Activated T-helper 1 cell treated with anti-CD3 and anti-CD28 coated beads, Interleukin-2, amount 50 U/mL, for 16 hours (primary cell): ENCODE measurements at regions not wholly inside any gene's neighbourhood (a gene's known extent, or its start where the extent isn't known, plus 50 kb on each side); places are given as distances from the start of the nearest gene placed in this dataset.
"Not testable (repeated sequence)": the region's sequence is repeated elsewhere in the genome, so short reads cannot be mapped to it uniquely, and the experiment has no call there.

Experiments
- DNase-seq, 2 donors: peaks; one replicate each; pipeline ENCODE4 v3.0.0-alpha.2; 2020; ENCODE audit warnings: low read depth in 1 of 2, low spot score in 1 of 2

GRCh38 chr2:145410086-145410485 lies 890.2 kb upstream of the ZEB2 start:
- no peak for DNase-seq

- DNase-seq: no peak
These were observed 889.1 kb upstream of the ZEB2 start for GRCh38 chr2:145408980-145409379.

GRCh38 chr2:145404690-145405089 lies 884.8 kb upstream of the ZEB2 start:
- DNase-seq: no peak

- DNase-seq: no peak
These were observed 882.9 kb upstream of the ZEB2 start for GRCh38 chr2:145402706-145403277.

- DNase-seq: no peak
These were observed 879.2 kb upstream of the ZEB2 start for GRCh38 chr2:145399131-145399530.

- DNase-seq: no peak
These were observed 874.3 kb upstream of the ZEB2 start for GRCh38 chr2:145394181-145394580.

- no peak for DNase-seq
These were observed 867.1 kb upstream of the ZEB2 start for GRCh38 chr2:145386973-145387372.

- no peak for DNase-seq
These were observed 864.0 kb upstream of the ZEB2 start for GRCh38 chr2:145383961-145384360.

- DNase-seq: no peak
These were observed 860.6 kb upstream of the ZEB2 start for GRCh38 chr2:145380436-145381017.

GRCh38 chr2:145379934-145380333 lies 860.0 kb upstream of the ZEB2 start:
- no peak for DNase-seq

GRCh38 chr2:145374165-145374564 lies 854.2 kb upstream of the ZEB2 start:
- DNase-seq: no peak

GRCh38 chr2:145367334-145367733 lies 847.4 kb upstream of the ZEB2 start:
- not testable (repeated sequence) for DNase-seq

GRCh38 chr2:145366341-145366740 lies 846.4 kb upstream of the ZEB2 start:
- no peak for DNase-seq

- no peak for DNase-seq
These were observed 840.3 kb upstream of the ZEB2 start for GRCh38 chr2:145360129-145360790.

GRCh38 chr2:145359561-145359960 lies 839.6 kb upstream of the ZEB2 start:
- DNase-seq: no peak

- no peak for DNase-seq
These were observed 836.1 kb upstream of the ZEB2 start for GRCh38 chr2:145356056-145356455.

GRCh38 chr2:145352484-145352883 lies 832.6 kb upstream of the ZEB2 start:
- DNase-seq: no peak

- DNase-seq: no peak
These were observed 832.0 kb upstream of the ZEB2 start for GRCh38 chr2:145351864-145352425.

GRCh38 chr2:145350011-145350410 lies 830.1 kb upstream of the ZEB2 start:
- DNase-seq: no peak

- no peak for DNase-seq
These were observed 824.3 kb upstream of the ZEB2 start for GRCh38 chr2:145344076-145344724.

GRCh38 chr2:145343287-145343686 lies 823.4 kb upstream of the ZEB2 start:
- no peak for DNase-seq

- no peak for DNase-seq
These were observed 821.6 kb upstream of the ZEB2 start for GRCh38 chr2:145341536-145341935.
